ENCODE measurements at regions not wholly inside any gene's neighbourhood (a gene's known extent, or its start where the extent isn't known, plus 50 kb on each side); places are given as distances from the start of the nearest gene placed in this dataset.

- no peak for TF ChIP-seq CTCF (IDR thresholded peaks at IDR 0.05)
- no peak for TF ChIP-seq ZFX (IDR thresholded peaks at IDR 0.05; ENCODE audit: borderline replicate concordance)
Observed at GRCh38 chr14:48710133-48710532, 876.0 kb downstream of the RPS29 start.

Data from 22Rv1 (cell line).